OCI-LY1 (cell line): ENCODE measurements at regions not wholly inside any gene's neighbourhood (a gene's known extent, or its start where the extent isn't known, plus 50 kb on each side); places are given as distances from the start of the nearest gene placed in this dataset.
"Not testable (repeated sequence)": the region's sequence is repeated elsewhere in the genome, so short reads cannot be mapped to it uniquely, and the experiment has no call there.

Experiments used
- CTCF ChIP-seq: fragments of 200-600 bp; sonication (generic), shearing (Covaris generic); IDR thresholded peaks from 2 replicates; pipeline ENCODE4 v1.5.1; 2017; ENCODE audit warnings: mild to moderate bottlenecking, antibody characterized with exemption, low read length, moderate library complexity, mixed read lengths
- EZH2 ChIP-seq: fragments of 200-600 bp; sonication (generic), shearing (Covaris generic); IDR thresholded peaks from 2 replicates; pipeline ENCODE4 v1.8.0; 2017; ENCODE audit warnings: borderline replicate concordance, mixed run types, mild to moderate bottlenecking, antibody characterized with exemption, low read length, moderate library complexity, mixed read lengths

GRCh38 chr19:27802293-27802692 lies 1410.7 kb downstream of the UQCRFS1 start:
- peak; percentile 48 for TF ChIP-seq CTCF
- TF ChIP-seq EZH2 = not testable (repeated sequence)
